Osteoblast (primary cell): ENCODE measurements at regions not wholly inside any gene's neighbourhood (a gene's known extent, or its start where the extent isn't known, plus 50 kb on each side); places are given as distances from the start of the nearest gene placed in this dataset.
A peak's percentile ranks its signal among the peaks of the same experiment; 100 is the strongest.

Source experiments
- DNase-seq: peaks from one replicate; pipeline ENCODE4 v3.0.0; 2011; ENCODE audit warnings: low spot score, mixed read lengths; ENCODE audit not compliant: insufficient read length; ENCODE audit errors: missing footprints
- H2AFZ ChIP-seq: 2 replicates; pipeline ENCODE4 v1.6.0; 2011; ENCODE audit warnings: mild to moderate bottlenecking, low read length
- H3K27ac ChIP-seq: 2 replicates; pipeline ENCODE4 v1.5.1; 2011; ENCODE audit warnings: mild to moderate bottlenecking, low read depth, low read length, moderate library complexity
- H3K27me3 ChIP-seq: 2 replicates; pipeline ENCODE4 v1.6.0; 2012; ENCODE audit warnings: mild to moderate bottlenecking, control low read depth, inconsistent platforms, low read length, moderate library complexity; ENCODE audit not compliant: insufficient read depth
- H3K36me3 ChIP-seq: 2 replicates; pipeline ENCODE4 v1.5.1; 2011; ENCODE audit warnings: mild to moderate bottlenecking, low read length, control low read depth, moderate library complexity; ENCODE audit not compliant: insufficient read depth
- H3K4me1 ChIP-seq: 2 replicates; pipeline ENCODE4 v1.5.1; 2011; ENCODE audit warnings: mild to moderate bottlenecking, low read length, control low read depth, moderate library complexity; ENCODE audit not compliant: insufficient read depth
- H3K4me2 ChIP-seq: 2 replicates; pipeline ENCODE4 v1.6.0; 2011; ENCODE audit warnings: mild to moderate bottlenecking, low read length; ENCODE audit not compliant: insufficient read depth
- H3K4me3 ChIP-seq: fragments of 200-600 bp; sonication (generic); 3 replicates; pipeline ENCODE4 v1.5.1; 2012; ENCODE audit warnings: mild to moderate bottlenecking, low read length, inconsistent platforms; ENCODE audit not compliant: insufficient read depth
- H3K79me2 ChIP-seq: 2 replicates; pipeline ENCODE4 v1.6.0; 2012; ENCODE audit warnings: mild to moderate bottlenecking, low read length, control low read depth, inconsistent platforms; ENCODE audit not compliant: insufficient read depth
- H3K9me3 ChIP-seq: 2 replicates; pipeline ENCODE4 v1.5.1; 2011; ENCODE audit warnings: low read depth, low read length, control low read depth
- H4K20me1 ChIP-seq: 2 replicates; pipeline ENCODE4 v1.6.0; 2012; ENCODE audit warnings: mild to moderate bottlenecking, low read length, control low read depth; ENCODE audit not compliant: insufficient read depth
- TF ChIP-seq, protein P1 (sequence below): IDR thresholded peaks from 2 replicates; pipeline ENCODE4 v1.5.1; 2011; ENCODE audit warnings: mild to moderate bottlenecking, low read depth, low read length, moderate library complexity; ENCODE audit errors: extremely low read depth

- no peak overlapping the region for H2AFZ ChIP-seq
- TF ChIP-seq, protein P1, sequence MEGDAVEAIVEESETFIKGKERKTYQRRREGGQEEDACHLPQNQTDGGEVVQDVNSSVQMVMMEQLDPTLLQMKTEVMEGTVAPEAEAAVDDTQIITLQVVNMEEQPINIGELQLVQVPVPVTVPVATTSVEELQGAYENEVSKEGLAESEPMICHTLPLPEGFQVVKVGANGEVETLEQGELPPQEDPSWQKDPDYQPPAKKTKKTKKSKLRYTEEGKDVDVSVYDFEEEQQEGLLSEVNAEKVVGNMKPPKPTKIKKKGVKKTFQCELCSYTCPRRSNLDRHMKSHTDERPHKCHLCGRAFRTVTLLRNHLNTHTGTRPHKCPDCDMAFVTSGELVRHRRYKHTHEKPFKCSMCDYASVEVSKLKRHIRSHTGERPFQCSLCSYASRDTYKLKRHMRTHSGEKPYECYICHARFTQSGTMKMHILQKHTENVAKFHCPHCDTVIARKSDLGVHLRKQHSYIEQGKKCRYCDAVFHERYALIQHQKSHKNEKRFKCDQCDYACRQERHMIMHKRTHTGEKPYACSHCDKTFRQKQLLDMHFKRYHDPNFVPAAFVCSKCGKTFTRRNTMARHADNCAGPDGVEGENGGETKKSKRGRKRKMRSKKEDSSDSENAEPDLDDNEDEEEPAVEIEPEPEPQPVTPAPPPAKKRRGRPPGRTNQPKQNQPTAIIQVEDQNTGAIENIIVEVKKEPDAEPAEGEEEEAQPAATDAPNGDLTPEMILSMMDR, result no peak
- no peak overlapping the region for H3K4me2 ChIP-seq
- no peaks in the 10 kb centered on the region for H4K20me1 ChIP-seq
- H3K4me1 ChIP-seq, result peaks cover 10% of the 10 kb centered on the region
- no peak overlapping the region for H3K4me3 ChIP-seq
- no peak for DNase-seq
- H3K27me3 ChIP-seq, result peaks cover 8% of the 10 kb centered on the region
- H3K36me3 ChIP-seq, result no peaks in the 10 kb centered on the region
- H3K9me3 ChIP-seq, result no peaks in the 10 kb centered on the region
- H3K79me2 ChIP-seq, result no peaks in the 10 kb centered on the region
- H3K27ac ChIP-seq, result no peak overlapping the region
Observed at GRCh38 chr20:57884956-57885355, 175.1 kb upstream of the PMEPA1 start.

DNA sequence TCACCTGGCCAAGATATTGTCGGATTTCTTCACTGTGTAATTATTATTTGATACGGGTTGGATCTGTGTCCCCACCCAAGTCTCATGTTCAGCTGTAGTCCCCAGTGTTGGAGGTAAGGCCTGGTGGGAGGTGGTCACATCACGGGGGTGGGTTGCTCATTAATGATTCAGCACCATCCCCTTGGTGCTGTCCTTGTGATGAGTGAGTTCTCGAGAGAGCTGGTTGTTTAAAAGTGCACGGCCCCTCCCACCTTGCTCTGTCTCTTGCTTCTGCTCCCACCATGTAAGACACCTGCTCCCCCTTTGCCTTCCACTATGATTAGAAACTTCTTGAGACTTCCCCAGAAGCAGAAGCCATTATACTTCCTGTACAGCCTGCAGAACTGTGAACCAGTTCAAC lies 173.9 kb upstream of the PMEPA1 start:
- H3K4me1 ChIP-seq, result peaks cover 12% of the 10 kb centered on the region
- no peaks in the 10 kb centered on the region for H3K79me2 ChIP-seq
- H3K36me3 ChIP-seq, result no peaks in the 10 kb centered on the region
- no peak overlapping the region for H3K4me3 ChIP-seq
- TF ChIP-seq, protein P1, result no peak
- H4K20me1 ChIP-seq, result no peaks in the 10 kb centered on the region
- peaks cover 19% of the 10 kb centered on the region for H3K27me3 ChIP-seq
- no peak overlapping the region for H2AFZ ChIP-seq
- no peak for DNase-seq
- H3K9me3 ChIP-seq, result no peaks in the 10 kb centered on the region
- no peak overlapping the region for H3K27ac ChIP-seq
- no peak overlapping the region for H3K4me2 ChIP-seq

DNA sequence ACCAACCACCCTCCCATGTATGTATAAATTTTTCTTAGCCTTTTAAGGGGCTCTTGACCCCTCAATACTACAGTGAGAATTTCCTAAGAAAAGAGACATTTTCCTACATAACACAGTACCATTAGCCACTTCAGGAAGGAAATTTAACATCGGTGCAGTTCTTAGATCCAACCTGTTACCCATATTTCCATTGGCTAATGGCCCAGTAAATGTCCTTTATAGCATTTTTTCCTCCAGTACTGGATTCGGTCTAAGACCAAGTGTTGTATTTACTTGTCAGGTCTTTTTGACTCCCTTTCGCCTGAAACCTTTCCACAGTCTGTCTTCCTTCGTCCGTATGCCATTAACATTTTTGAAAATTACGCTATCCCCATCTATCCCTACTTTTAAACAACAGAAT lies 173.4 kb upstream of the PMEPA1 start:
- no peak for DNase-seq
- Histone ChIP-seq H3K36me3 (no peaks in the 10 kb centered on the region), H3K9me3 (no peaks in the 10 kb centered on the region), H3K4me2 (no peak overlapping the region), H3K27me3 (peaks cover 22% of the 10 kb centered on the region), H3K79me2 (no peaks in the 10 kb centered on the region), H3K4me1 (peaks cover 12% of the 10 kb centered on the region), H3K4me3 (no peak overlapping the region), H4K20me1 (no peaks in the 10 kb centered on the region), H2AFZ (no peak overlapping the region), H3K27ac (no peak overlapping the region)
- TF ChIP-seq, protein P1, result no peak

GRCh38 chr20:57882451-57883161 lies 172.8 kb upstream of the PMEPA1 start:
- Histone ChIP-seq H3K4me1 (peaks cover 12% of the 10 kb centered on the region), H3K4me3 (no peak overlapping the region), H4K20me1 (no peaks in the 10 kb centered on the region), H3K27ac (no peak overlapping the region), H3K27me3 (peaks cover 27% of the 10 kb centered on the region), H3K4me2 (no peak overlapping the region), H3K9me3 (no peaks in the 10 kb centered on the region), H3K36me3 (no peaks in the 10 kb centered on the region), H3K79me2 (no peaks in the 10 kb centered on the region), H2AFZ (no peak overlapping the region)
- TF ChIP-seq, protein P1, result peak; percentile 21
- DNase-seq, result peak; percentile 89
